ENCODE measurements at regions not wholly inside any gene's neighbourhood (a gene's known extent, or its start where the extent isn't known, plus 50 kb on each side); places are given as distances from the start of the nearest gene placed in this dataset.

DNA sequence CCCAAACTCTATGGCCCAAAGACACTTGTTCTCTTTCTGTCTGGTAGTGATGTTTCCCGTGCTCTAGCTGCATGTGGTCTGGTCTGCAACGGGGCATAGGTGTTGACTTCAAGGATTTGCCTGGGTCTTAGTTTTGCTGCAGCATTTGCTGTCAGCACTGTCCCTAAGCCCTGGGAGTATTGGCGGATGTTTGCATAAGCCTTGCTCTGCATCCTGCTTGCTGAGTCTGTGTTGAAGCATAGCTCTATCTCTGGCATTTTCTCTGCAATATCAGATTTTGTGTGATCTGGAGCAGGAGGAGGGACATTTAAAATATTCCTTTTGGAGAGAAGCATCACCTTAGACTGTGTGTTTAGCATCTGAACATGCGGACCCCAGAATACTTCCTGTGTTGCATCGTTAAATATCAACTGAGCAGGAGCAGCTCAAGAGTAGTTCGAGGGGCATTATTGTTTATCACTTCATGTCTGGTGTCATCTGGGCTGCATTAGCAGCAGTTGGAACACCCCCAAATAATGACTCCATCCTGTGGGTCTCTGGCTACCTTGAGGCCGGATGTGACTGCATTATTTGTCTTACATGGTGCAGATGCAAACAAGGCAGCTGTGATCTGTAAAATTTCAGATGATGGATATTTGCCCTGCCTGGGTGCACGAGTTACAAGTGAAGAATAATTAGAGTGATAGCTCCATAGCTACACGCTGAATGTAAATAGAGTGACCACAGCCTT is 231.7 kb downstream of the TRIB2 start:
- Histone ChIP-seq H3K36me3 (no peaks in the 10 kb centered on the region), H3K4me3 (no peak overlapping the region), H3K4me1 (no peaks in the 10 kb centered on the region), H3K27ac (no peak overlapping the region), H3K9me3 (no peaks in the 10 kb centered on the region), H3K27me3 (no peaks in the 10 kb centered on the region)
- no peak for TF ChIP-seq CTCF (IDR thresholded peaks at IDR 0.05)
- DNase-seq (ENCODE audit: low spot score) = no peak

GRCh38 chr2:12948961-12949353 is 232.2 kb downstream of the TRIB2 start:
- Histone ChIP-seq H3K36me3 (no peaks in the 10 kb centered on the region), H3K4me3 (no peak overlapping the region), H3K4me1 (no peaks in the 10 kb centered on the region), H3K27ac (no peak overlapping the region), H3K9me3 (no peaks in the 10 kb centered on the region), H3K27me3 (no peaks in the 10 kb centered on the region)
- DNase-seq (ENCODE audit: low spot score) = no peak
- TF ChIP-seq CTCF (IDR thresholded peaks at IDR 0.05) = no peak

DNA sequence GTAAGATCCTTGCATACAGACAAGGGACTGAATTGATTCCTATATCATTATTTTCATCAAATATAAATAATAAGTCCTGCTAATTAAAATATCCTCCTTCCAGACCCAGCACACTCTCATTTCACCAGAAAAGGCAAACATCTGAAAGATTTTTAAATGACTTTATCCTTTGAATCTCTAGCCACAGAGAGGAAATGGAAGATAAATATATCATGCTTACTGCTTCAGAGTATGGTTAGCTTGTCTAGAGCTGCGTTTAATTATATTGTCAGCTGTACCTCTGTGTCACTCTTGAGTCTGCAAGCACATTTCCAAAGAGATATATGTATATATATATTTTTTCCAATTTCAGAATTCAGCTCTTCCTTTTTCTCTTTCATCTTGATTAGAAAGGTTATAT is 232.7 kb downstream of the TRIB2 start:
- no peak overlapping the region for H3K27ac ChIP-seq
- H3K4me3 ChIP-seq = no peak overlapping the region
- no peaks in the 10 kb centered on the region for H3K9me3 ChIP-seq
- no peaks in the 10 kb centered on the region for H3K27me3 ChIP-seq
- no peak for TF ChIP-seq CTCF (IDR thresholded peaks at IDR 0.05)
- DNase-seq (ENCODE audit: low spot score) = no peak
- H3K4me1 ChIP-seq = no peaks in the 10 kb centered on the region
- no peaks in the 10 kb centered on the region for H3K36me3 ChIP-seq

DNA sequence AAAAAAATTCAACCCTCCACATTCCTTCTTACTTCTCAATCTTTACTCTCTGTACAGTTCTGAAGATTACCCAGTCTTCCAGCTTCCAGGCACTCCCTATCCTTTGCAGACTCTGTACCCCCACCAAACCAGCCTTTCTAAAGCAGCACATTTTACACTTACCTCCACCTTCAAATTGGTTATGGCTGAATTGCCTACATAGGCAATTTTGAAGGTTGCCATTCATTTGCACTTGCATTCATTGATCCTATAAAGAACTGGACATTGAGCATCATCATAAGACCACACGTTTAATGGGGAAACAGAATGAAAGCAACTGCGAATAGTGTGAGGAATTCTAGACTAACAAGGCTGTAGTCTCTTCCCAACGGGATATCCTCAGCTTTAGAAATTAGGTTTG is 233.4 kb downstream of the TRIB2 start:
- no peaks in the 10 kb centered on the region for H3K4me1 ChIP-seq
- no peak for TF ChIP-seq CTCF (IDR thresholded peaks at IDR 0.05)
- no peak overlapping the region for H3K4me3 ChIP-seq
- no peaks in the 10 kb centered on the region for H3K27me3 ChIP-seq
- no peaks in the 10 kb centered on the region for H3K36me3 ChIP-seq
- H3K27ac ChIP-seq = no peak overlapping the region
- H3K9me3 ChIP-seq = no peaks in the 10 kb centered on the region
- DNase-seq (ENCODE audit: low spot score) = no peak

GRCh38 chr2:12950957-12951656 is 234.4 kb downstream of the TRIB2 start:
- no peak overlapping the region for H3K27ac ChIP-seq
- TF ChIP-seq CTCF (IDR thresholded peaks at IDR 0.05) = no peak
- no peaks in the 10 kb centered on the region for H3K4me1 ChIP-seq
- DNase-seq (ENCODE audit: low spot score) = no peak
- no peaks in the 10 kb centered on the region for H3K9me3 ChIP-seq
- H3K36me3 ChIP-seq = no peaks in the 10 kb centered on the region
- H3K4me3 ChIP-seq = no peak overlapping the region
- no peaks in the 10 kb centered on the region for H3K27me3 ChIP-seq

DNA sequence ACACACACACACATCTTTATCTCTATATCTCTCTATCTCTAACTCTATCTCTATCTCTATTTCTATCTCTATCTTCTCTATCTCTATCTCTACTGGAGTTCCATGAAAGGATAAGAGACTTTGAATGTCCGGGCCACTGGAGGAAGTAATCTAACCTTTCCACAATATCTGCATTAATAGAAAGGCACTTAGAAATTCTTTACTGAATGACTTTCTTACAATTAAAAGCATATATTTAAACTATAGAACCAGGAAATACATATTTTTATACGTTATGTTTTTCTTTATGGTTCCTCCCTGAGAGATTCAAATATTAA is 234.9 kb downstream of the TRIB2 start:
- no peaks in the 10 kb centered on the region for H3K36me3 ChIP-seq

More for the DNA sequence above, 234.9 kb downstream of the TRIB2 start:
- no peak for TF ChIP-seq CTCF (IDR thresholded peaks at IDR 0.05)
- no peak for DNase-seq (ENCODE audit: low spot score)
- Histone ChIP-seq H3K27me3 (no peaks in the 10 kb centered on the region), H3K4me1 (no peaks in the 10 kb centered on the region), H3K27ac (no peak overlapping the region), H3K4me3 (no peak overlapping the region), H3K9me3 (no peaks in the 10 kb centered on the region)
